NCI-H2227 (cell line): ENCODE measurements at regions not wholly inside any gene's neighbourhood (a gene's known extent, or its start where the extent isn't known, plus 50 kb on each side); places are given as distances from the start of the nearest gene placed in this dataset.

Experiments used
- DNase-seq: peaks from one replicate; lab custom pipeline; 2025; ENCODE audit not compliant: unreplicated experiment; lab: John Stamatoyannopoulos, UW

- no peak for DNase-seq
Measured at GRCh38 chr12:45667761-45668160, 61.7 kb upstream of the ARID2 start.

- no peak for DNase-seq
Measured at GRCh38 chr12:45668641-45669040, 60.9 kb upstream of the ARID2 start.

GRCh38 chr12:45669093-45669492 lies 60.4 kb upstream of the ARID2 start:
- DNase-seq: no peak

- DNase-seq: no peak
Measured at GRCh38 chr12:45669792-45670191, 59.7 kb upstream of the ARID2 start.

GRCh38 chr12:45670346-45671065 lies 59.0 kb upstream of the ARID2 start:
- DNase-seq: no peak

GRCh38 chr12:45671254-45671653 lies 58.3 kb upstream of the ARID2 start:
- no peak for DNase-seq

GRCh38 chr12:45674181-45674977 lies 55.1 kb upstream of the ARID2 start:
- no peak for DNase-seq

- DNase-seq: no peak
Measured at GRCh38 chr12:45675534-45675933, 54.0 kb upstream of the ARID2 start.
